22Rv1 (cell line): ENCODE measurements at regions not wholly inside any gene's neighbourhood (a gene's known extent, or its start where the extent isn't known, plus 50 kb on each side); places are given as distances from the start of the nearest gene placed in this dataset.
"Not testable (repeated sequence)": the region's sequence is repeated elsewhere in the genome, so short reads cannot be mapped to it uniquely, and the experiment has no call there.

Experiments used
- H3K27ac ChIP-seq: fragments of 450-650 bp; 2 replicates; pipeline ENCODE4 v1.5.1; 2017
- CTCF ChIP-seq: fragments of 450-650 bp; IDR thresholded peaks from 2 replicates; pipeline ENCODE4 v1.5.1; 2017; ENCODE audit warnings: mild to moderate bottlenecking
- ZFX ChIP-seq: fragments of 450-650 bp; IDR thresholded peaks from 2 replicates; pipeline ENCODE4 v1.6.1; 2017; ENCODE audit warnings: antibody characterized with exemption, borderline replicate concordance

- no peak for TF ChIP-seq CTCF
- TF ChIP-seq ZFX: no peak
- no peak overlapping the region for H3K27ac ChIP-seq
Observed at GRCh38 chr12:17592472-17592871, 497.5 kb downstream of the RERGL start.

- no peak overlapping the region for H3K27ac ChIP-seq
- TF ChIP-seq ZFX: no peak
- no peak for TF ChIP-seq CTCF
Observed at GRCh38 chr12:17591005-17591681, 498.9 kb downstream of the RERGL start.

- H3K27ac ChIP-seq: no peak overlapping the region
- TF ChIP-seq CTCF (peak; percentile 84), ZFX (no peak)
Observed at GRCh38 chr12:17588968-17589367, 501.0 kb downstream of the RERGL start.

GRCh38 chr12:17579205-17580026 is 510.6 kb downstream of the RERGL start:
- H3K27ac ChIP-seq: no peak overlapping the region
- no peak for TF ChIP-seq ZFX
- TF ChIP-seq CTCF: no peak

GRCh38 chr12:17577405-17577804 is 512.6 kb downstream of the RERGL start:
- TF ChIP-seq CTCF (no peak), ZFX (no peak)
- H3K27ac ChIP-seq: no peak overlapping the region

- TF ChIP-seq CTCF (no peak), ZFX (no peak)
- H3K27ac ChIP-seq: no peak overlapping the region
Observed at GRCh38 chr12:17572250-17572649, 517.7 kb downstream of the RERGL start.

- no peak overlapping the region for H3K27ac ChIP-seq
- TF ChIP-seq CTCF (no peak), ZFX (no peak)
Observed at GRCh38 chr12:17571047-17571446, 518.9 kb downstream of the RERGL start.

GRCh38 chr12:17564630-17565029 is 525.4 kb downstream of the RERGL start:
- not testable (repeated sequence) for H3K27ac ChIP-seq
